Activated CD4-positive, alpha-beta T cell treated with anti-CD3 and anti-CD28 coated beads, Interleukin-2, amount 50 U/mL, for 4 hours (primary cell): ENCODE measurements at regions not wholly inside any gene's neighbourhood (a gene's known extent, or its start where the extent isn't known, plus 50 kb on each side); places are given as distances from the start of the nearest gene placed in this dataset.

Experiments used
- DNase-seq, 2 experiments: peaks; one replicate each; pipeline ENCODE4 v3.0.0-alpha.2; 2020

DNA sequence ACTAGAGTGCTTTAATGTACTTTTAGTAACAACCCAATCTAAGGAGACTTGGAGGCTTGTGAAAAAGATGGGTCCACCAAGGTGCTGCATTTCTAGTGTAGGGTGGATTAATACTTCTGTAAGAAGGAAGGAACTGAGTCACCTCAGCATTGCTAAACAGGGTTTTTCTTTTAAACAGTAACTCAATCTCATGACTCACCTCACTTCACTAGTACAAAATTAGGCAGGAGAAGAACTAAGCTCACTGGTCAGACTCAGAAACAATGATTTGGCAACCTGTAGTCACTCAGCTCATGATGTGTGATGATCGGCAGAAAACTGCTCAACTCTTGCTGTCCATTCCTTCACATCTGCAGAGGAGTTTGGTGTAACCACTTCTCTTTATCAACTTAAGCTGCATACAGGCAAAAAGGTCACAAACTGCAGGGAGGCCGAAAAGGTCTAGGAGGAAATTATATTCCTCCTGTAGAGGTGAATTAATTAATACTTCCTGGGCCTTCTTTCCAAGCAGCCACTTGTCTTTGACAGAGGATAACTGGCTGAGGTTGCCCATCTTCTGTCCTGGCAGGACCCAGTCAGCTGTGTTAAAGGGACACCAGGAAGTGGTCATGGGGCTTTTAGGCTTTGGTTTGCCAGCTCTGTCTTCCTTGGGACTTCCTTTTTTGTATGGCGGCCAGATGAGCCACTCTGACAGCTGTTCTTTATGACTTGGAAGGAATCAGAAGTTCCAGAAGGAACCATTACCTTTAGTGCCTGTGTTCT is 466.9 kb downstream of the FUT8 start:
- no peak for DNase-seq

DNA sequence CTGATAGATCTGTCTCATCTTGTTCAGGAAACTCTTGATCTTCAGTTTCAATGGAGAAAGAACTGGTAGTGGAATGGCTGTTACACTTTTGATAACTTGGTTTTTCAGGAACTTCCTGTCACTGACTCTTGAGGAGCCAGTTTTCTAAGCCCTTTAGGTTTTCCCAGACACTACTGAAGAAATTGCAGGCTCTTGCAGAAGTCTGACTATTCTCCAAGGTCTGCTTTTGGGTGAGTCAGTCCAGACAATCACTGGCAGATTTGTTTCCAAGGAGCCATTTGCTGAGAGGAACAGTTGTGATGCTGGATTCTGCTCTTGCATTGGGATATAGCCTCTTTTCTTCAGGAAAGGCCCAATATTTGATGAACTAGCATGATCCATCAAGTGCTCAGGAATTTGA is 468.0 kb downstream of the FUT8 start:
- no peak for DNase-seq

DNA sequence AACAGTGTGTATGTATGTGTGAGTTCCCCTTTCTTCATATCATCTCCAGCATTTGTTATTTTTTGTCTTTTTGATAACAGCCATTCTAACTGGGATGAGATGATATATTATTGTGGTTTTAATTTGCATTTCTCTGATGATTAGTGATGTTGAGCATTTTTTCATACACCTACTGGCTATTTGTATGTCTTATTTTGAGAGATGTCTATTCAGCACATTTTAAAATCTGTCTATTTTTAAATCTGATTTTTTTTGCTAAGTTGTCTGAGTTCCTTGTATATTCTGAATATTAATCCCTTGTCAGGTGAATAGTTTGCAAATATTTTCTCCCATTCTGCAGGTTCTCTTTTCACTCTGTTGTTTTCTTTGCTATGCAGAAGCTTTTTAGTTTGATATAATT is 469.1 kb downstream of the FUT8 start:
- DNase-seq: no peak

DNA sequence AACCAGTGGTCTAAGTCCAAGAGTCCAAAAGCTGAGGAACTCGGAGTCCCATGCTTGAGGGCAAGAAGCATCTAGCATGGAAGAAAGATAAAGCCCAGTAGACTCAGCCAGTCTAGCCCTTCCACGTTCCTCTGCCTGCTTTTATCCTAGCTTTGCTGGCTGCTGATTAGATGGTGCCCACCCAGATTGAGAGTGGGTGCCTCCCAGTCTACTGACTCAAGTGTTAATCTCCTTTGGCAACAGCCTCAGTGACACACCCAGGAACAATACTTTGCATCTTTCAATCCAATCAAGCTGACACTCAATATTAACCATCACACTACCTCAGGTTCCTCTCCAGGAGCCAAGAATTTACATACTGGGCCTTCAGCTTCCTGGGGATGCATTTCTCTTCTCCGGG is 476.1 kb downstream of the FUT8 start:
- DNase-seq: no peak

DNA sequence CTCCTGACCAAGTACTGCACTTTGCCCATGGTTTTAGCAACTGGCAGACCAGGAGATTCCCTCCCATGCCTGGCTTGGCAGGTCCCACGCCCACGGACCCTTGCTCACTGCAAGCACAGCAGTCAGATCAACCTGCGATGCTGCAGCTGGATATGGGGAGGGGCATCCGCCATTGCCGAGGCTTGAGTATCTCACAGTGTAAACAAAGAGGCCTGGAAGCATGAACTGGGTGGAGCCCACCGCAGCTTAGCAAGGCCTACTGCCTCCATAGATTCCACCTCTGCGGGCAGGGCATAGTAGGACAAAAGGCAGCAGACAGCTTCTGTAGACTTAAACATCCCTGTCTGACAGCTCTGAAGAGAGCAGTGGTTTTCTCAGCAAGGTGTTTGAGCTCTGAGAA is 479.8 kb downstream of the FUT8 start:
- no peak for DNase-seq

DNA sequence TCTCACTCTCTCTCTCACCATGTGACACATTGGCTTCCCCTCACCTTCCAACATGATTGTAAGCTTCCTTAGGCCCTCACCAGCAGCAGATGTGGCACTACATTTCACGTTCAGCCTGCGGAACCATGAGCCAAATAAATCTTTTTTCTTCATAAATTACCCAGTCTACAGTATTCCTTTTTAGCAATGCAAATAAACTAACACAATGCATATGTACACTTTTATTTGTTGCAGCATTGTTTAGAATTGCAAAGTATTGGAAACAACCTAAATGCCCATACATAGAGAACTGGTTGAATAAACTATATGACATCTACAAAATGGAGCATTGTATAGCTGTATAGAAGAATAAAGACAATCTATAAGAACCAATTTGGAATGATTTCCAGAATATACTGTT is 487.6 kb downstream of the FUT8 start:
- no peak for DNase-seq

DNA sequence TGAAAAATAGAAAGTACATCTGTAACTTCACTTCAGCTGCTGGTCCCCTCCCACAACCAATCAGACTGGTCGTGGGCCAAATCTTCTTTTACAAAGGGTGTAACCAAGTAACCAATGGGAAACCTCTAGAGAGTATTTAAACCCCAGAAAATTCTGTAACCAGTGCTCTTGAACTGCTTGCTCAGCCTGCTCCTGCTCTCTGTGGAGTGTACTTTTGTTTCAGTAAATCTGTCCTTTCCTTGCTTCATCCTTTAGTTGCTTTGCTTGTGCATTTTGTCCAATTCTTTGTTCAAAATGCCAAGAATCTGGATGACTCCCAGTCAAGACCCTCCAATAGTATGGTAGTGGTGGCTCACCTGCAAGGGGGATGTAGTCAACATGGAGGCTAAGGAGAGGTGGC is 489.1 kb downstream of the FUT8 start:
- no peak for DNase-seq

DNA sequence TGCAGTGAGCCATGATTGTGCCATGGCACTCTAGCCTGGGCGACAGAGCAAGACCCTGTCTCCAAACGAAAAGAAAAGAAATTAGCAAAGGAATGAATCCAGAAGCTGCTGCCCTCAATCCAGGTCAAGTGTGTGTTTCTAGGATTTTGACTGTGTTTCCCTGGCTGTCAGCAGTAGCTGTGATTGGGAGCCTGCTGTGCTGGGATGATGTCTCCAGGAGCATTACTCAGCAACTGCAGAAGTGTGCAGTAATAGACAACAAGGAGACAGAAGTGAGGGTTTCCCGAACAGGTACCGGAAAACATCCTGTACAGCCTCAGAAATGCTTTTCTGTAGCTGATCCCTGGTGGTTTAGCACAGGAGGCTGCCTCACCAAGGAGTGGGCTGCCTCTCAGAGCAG is 492.5 kb downstream of the FUT8 start:
- no peak for DNase-seq

DNA sequence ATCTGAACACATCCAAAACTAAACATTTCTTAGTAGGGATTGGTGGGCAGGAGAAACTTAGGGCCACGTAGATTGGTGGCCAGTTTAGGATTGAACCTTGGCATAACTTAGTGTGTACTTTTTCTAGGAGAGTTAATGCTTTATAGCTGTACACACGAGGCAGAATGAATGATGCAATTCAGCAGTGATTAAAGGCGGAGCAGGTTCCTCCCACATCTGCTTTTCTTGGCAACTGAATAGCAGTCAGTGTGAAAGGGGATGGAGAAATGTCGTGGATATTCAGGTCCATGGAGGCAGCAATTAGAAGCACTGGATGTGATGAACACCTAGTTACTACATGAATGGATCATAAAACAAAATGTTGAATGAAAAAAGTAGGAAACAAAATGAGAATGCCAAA is 493.8 kb downstream of the FUT8 start:
- no peak for DNase-seq

DNA sequence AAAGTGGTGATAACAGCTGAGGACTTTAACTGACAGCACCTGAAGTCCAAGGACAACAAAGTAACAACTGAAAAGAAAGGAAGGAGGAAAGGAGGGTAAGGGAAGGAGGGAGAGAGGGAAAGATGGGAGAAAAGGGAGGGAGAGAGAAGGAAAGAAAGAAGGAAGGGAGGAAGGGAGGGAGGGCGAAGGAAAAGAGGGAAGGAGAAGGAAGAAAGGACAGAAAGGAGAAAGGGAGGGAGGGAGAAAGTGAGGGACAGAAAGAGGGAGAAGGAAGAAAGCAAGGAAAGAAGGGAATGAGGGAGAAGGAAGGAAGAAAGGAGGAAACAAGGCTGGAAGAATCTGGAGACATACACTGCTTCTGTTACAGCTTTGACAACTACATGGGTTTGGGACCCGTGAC is 494.4 kb downstream of the FUT8 start:
- no peak for DNase-seq

DNA sequence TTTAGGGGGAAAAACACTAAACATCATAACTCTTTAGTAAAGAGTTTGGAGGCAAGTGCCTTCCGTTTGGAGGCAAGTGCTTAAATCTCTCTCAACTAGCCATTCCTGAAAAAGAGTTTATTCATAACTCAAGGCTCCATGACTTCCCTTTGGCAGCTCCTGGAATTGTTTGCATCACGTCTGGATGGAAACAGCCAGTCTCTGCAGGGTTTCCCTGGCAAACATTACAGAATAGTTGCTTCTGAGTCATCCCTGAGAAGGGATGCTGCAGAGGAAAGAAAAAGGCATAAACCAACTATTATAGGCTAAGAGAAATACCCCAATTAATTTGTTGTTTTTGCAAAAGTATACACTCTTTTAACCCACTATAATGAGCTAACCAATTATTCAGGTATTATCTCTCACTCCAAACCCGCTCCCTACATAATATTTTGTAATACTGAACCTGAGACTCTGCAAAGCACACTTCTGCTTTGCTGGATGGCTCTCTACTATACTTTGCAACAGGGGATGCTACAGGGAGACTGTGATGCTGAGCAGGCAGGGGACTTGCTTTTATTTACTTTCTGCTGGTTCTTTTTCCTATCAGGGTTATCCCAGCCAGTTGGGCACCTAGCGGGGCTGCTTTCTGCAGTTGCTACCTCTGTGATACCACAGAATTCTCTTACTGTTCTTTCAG is 497.7 kb downstream of the FUT8 start:
- DNase-seq: no peak

DNA sequence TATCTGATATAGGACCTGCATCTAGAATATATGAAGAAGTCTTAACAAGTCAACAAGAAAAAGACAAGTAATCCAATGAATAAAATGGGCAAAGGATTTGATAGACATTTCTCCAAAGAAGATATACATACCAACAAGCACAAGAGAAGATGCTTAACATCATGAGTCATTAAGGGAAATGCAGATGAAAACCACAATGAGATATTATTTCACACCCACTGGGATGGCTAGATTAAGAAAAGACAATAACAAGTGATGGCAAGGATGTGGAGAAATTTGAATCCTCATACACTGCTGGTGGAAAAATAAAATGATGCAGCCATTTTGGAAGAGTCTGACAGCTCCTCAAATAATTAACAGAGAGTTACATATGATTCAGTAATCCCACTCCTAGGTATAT is 502.6 kb downstream of the FUT8 start:
- no peak for DNase-seq

DNA sequence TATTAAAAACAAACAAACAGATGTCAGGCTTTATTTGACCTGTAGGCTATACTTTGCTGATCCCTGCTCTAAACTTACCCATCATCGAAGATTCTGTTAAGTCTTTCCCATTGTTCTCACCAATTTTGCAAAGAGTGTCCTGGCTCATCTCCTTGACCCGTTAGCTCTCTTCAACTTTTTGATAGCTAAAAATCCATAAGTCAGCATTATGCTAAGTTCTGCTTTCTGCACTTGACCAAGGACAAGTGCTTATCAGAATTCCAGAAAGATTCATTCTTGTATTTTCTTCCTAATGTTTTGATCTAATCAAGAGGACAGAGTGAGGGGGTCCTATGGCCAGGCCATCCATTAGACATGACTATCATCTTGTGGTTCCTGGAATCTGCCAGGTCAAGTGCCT is 503.5 kb downstream of the FUT8 start:
- DNase-seq: no peak

DNA sequence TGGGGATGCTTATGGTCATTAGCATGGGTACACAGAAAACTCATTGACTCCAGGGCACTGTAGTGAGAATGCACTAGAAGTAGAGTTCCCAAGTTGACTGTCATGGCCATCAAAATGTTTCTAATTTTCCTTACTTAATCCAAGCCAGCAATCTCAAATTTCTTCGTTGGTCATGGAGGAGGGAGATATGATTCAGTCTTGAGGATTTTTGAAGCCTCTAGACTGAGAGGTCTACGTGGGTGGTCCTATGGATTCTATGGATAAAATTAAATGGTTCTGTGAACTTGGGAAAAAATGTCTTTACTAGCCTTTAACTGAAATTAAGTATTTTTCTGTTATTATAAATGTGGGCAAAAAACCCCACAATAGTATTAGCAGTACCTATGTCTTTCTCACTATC is 508.5 kb downstream of the FUT8 start:
- no peak for DNase-seq

DNA sequence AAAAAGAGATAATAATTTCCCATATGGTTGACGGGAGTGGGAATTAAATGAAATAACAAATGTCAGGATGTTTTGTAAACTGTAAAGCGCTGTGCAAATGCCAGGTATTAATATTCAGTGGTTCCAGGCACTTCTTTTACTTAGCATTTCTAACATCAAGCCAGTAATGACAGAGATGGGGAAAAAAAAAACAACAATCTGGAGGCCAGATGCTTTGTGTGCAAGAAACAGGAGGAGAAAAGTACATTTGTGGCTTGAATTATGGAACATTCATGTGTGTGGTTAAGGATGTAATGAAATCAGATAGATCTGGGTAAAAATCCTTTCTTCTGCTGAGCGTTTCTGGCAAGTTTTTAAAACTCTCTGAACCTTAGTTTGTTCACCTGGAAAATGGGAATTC is 509.6 kb downstream of the FUT8 start:
- DNase-seq: no peak

DNA sequence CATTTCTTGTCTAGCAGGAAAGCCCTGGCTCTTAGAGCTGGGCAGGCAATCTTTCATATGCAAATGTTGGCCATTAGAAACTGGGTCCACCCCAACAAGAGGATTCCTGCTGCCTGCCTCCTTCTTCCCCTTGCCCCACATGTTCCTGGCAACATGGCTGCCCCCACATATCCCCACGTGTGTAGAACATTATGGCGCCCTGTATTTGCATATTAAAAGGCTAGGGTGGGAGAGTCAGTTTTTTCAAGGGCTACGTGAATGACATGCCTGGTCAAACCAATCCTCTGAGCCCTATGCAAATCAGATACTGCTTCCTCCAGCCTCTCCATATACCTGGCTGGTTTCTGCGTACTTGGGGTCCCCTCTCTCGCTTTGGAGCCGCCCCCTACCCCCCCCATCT is 514.0 kb downstream of the FUT8 start:
- DNase-seq: no peak

DNA sequence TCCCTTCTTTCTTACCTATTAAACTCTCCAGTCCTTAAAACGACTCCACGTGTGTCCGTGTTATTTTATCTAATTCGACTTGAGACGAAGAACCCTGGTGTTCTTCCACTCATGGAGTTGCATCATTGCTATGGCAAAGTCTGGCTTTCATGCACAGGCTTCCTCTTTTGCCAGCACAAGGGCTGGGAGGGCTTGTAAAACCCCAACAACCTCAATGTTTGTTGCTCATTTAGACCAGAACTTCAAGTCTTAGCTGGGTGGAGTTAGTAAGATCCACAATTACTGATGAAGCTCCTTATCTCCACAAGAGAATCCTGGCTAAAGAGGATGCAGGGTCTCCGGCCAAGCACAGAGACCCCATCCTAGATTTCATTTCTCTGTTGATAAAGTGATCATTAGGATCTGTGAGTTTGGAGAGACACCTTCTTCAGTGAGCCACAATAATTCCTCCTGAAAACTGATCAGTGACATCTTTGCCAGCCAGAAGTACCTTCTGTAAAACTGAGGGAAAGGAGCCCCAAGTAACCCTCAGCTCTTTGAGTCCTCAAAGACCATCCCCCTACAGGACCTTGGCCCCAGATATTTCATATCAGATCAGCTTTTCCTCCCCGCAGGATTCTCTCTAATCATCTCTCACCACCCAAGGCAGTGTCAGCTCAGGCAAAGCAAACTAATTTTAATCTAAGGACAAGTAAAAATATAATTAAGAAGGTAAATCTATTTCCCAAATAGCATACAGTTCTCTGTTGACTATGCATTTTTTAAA is 514.6 kb downstream of the FUT8 start:
- no peak for DNase-seq

DNA sequence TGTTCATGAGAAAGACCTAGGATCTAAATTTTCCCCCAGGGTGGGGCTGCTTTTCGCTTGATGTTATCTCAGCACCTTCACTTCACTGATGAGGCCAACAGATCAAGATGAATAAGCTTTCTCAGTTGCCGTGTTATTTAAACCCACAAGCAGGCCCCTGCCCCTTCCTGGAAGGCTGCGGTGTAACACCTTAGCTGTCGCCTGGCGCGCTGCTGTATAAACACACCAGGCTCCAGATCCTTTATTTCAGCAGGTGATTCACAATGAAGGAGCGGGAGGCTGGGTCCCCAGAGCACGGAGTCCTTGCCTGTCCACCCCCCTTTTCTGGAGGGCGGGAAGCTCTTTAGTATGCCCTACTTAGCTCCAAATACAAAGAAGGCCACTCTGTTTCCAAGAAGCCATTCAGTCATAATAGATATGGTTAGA is 515.4 kb downstream of the FUT8 start:
- DNase-seq: peak; percentile 66 to 69

DNA sequence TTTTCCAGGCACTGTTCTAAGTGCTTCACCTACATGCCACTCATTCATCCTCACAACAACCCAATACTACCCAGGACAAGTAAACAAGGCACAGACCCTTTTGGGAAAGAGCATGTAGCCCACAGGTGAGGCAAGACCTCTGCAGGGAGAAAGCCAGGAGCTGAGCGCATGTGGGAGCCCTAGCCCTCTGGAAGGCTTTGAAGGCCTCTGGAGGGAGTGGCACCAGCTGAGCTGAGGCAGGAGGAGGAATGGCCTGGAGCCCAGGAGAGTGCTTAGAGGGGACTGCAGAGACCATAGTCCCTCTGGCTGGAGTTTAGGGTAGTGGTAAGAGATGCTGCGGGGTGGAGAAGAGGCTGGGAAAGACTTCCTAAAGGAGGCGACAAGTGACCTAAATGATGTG is 516.5 kb downstream of the FUT8 start:
- no peak for DNase-seq

DNA sequence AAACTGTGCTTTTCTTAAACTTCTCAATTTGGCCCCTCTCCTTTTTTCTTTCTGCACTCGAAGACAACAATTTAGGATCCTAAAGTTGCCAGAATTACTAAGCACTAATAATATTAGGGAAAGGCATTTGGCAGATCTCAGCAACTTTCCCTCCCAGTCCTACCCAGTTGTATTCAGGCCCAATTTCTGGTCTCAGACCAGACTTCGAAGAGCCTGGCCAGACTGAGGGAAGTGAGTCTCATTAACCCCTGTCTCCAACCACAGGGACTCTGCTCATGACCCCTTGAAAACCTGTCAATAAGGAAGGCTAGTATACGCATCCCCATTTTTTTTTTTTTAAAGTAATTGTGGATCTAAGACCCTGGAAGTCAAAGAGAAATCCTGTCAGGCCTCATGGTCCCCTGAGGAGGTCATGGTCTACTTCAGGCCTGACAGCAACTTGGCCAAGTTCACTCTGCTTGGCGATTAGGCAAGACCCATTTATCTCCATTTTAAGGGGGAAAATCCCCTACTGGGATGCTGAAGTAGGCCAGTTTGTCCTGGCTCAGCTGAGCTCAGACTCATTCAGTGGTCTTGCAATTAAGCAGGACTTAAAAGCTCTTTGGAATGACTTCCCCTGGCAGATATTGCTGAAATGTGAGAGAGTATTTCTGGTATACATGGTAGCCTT is 521.0 kb downstream of the FUT8 start:
- DNase-seq: no peak

DNA sequence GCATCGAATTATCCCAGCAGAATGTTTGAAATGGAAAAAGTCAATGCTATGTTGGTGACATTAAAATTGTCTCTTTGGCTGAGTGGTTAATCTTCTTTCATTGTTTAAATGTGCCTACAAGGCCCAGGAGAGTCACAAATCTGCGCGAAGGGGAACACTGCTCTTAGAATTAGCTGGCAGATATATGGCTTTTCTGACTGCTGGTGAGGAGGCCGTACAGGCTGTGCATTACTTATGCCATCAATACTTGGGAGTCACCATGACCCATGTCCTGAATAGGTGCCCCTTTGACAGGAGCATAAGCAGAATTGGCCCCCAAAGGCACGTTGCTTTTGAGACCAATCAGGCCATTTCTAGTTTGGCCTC is 521.5 kb downstream of the FUT8 start:
- no peak for DNase-seq

DNA sequence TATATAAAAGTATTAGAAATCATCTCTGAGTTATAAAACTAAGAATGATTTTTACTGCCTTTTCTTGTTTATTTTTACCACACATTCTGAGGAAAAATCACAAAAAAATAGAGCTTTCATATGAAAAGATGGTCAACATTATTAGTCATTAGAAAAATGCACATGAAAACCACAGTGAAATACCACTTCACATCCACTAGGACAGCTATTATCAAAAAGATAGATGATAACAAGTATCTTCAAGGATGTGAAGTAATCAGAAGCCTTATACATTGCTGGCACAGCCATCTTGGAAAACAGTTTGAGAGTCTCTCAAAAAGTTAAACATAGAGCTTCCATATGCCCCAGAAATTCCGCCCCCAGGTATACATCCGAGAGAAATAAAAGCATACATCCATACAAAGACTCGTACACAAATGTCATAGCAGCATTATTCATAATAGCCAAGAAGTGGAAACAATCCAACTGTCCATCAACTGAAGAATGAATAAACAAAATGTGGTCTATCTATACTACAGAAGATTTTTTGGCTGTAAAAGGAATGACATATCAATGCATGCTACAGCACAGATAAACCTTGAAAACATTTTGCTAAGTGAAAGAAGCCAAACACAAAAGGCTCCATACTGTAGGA is 523.9 kb downstream of the FUT8 start:
- no peak for DNase-seq
